GM12878 (cell line): ENCODE measurements at regions not wholly inside any gene's neighbourhood (a gene's known extent, or its start where the extent isn't known, plus 50 kb on each side); places are given as distances from the start of the nearest gene placed in this dataset.

Experiments used
- ATAC-seq: fragments of 200-7000 bp; cut with Tn5 transposase; 3 replicates; pipeline ENCODE4 v1.9.1; 2020; ENCODE audit warnings: mild to moderate bottlenecking, moderate library complexity
- BruUV-seq: library from RNA; stranded (reverse); fragments of 400-500 nt; replicated peaks from 2 replicates; lab custom pipeline; 2021; lab: Mats Ljungman, UMichigan
- CTCF ChIA-PET: fragments of 300-600 bp; sonication (Branson Sonifier 250); formaldehyde crosslinking; extraction: SDS; loops from one replicate; lab custom pipeline; 2021; ENCODE audit warnings: inconsistent platforms; lab: Yijun Ruan, JAX
- POLR2A ChIA-PET: fragments of 350-600 bp; formaldehyde crosslinking; extraction: SDS; loops from one replicate; lab custom pipeline; 2021; ENCODE audit warnings: inconsistent platforms; lab: Charles Lee
- RAD21 ChIA-PET: fragments of 300-600 bp; sonication (Branson Sonifier 250); formaldehyde crosslinking; loops from one replicate; lab custom pipeline; 2023; ENCODE audit warnings: antibody characterized with exemption; ENCODE audit not compliant: unreplicated experiment; lab: Charles Lee
- SMC1A ChIA-PET: fragments of 300-600 bp; sonication (Branson Sonifier 250); formaldehyde crosslinking; loops from one replicate; lab custom pipeline; 2023; ENCODE audit not compliant: unreplicated experiment, uncharacterized antibody; lab: Charles Lee
- DNase-seq: peaks from one replicate; pipeline ENCODE4 v3.0.0-alpha.2; 2011; ENCODE audit warnings: low read depth, low spot score
- FAIRE-seq: peaks from 3 replicates; lab custom pipeline; 2011; peaks lifted over from hg19 to GRCh38; lab: Jason Lieb, UNC
- H2AFZ ChIP-seq: 2 replicates; pipeline ENCODE4 v1.6.0; 2011; ENCODE audit warnings: low read depth, low read length, control low read depth; ENCODE audit not compliant: control insufficient read depth
- H3K27ac ChIP-seq: 2 replicates; pipeline ENCODE4 v1.5.1; 2011; ENCODE audit warnings: control low read depth; ENCODE audit not compliant: control insufficient read depth, insufficient read depth
- H3K27me3 ChIP-seq, 2 experiments: replicated peaks in 1 of 2; 2 replicates each; pipeline versions ENCODE4 v1.6.0 to v1.6.1; 2011; ENCODE audit warnings: low read length in 1 of 2; ENCODE audit not compliant: control insufficient read depth in 2 of 2, insufficient read depth in 2 of 2
- H3K36me3 ChIP-seq, 2 experiments: 2 replicates each; pipeline ENCODE4 v1.5.1; 2011; ENCODE audit warnings: low read length in 1 of 2; ENCODE audit not compliant: control insufficient read depth in 2 of 2, insufficient read depth in 2 of 2
- H3K4me1 ChIP-seq: 2 replicates; pipeline ENCODE4 v1.6.1; 2011; ENCODE audit warnings: mild to moderate bottlenecking, low read length, moderate library complexity, mixed read lengths; ENCODE audit not compliant: control insufficient read depth, insufficient read depth
- H3K4me2 ChIP-seq: 2 replicates; pipeline ENCODE4 v1.6.0; 2011; ENCODE audit warnings: control low read depth; ENCODE audit not compliant: control insufficient read depth, insufficient read depth
- H3K4me3 ChIP-seq: fragments of 200-600 bp; sonication (generic); 2 replicates; pipeline ENCODE4 v1.5.1; 2016
- H3K79me2 ChIP-seq: 2 replicates; pipeline ENCODE4 v1.6.0; 2011; ENCODE audit warnings: low read length; ENCODE audit not compliant: control insufficient read depth, insufficient read depth
- H3K9ac ChIP-seq: 2 replicates; pipeline ENCODE4 v1.8.0; 2011; ENCODE audit warnings: low read length, control low read depth, mixed read lengths; ENCODE audit not compliant: control insufficient read depth, insufficient read depth
- H3K9me3 ChIP-seq: replicated peaks from 3 replicates; pipeline ENCODE4 v1.5.1; 2011; ENCODE audit warnings: mild to moderate bottlenecking, low read length; ENCODE audit not compliant: control insufficient read depth, insufficient read depth
- H4K20me1 ChIP-seq: 2 replicates; pipeline ENCODE4 v1.6.0; 2011; ENCODE audit not compliant: control insufficient read depth, insufficient read depth
- CREM ChIP-seq: IDR thresholded peaks from 2 replicates; pipeline ENCODE4 v1.6.1; 2014; ENCODE audit warnings: antibody characterized with exemption, low read depth
- CTCF ChIP-seq, 3 experiments: IDR thresholded peaks in 2 of 3; conservative IDR thresholded peaks in 1 of 3; 2 replicates each; pipeline ENCODE4 v1.5.1; 2011; ENCODE audit warnings: low read depth in 3 of 3, low read length in 3 of 3, mild to moderate bottlenecking in 3 of 3, control low read depth in 2 of 3, moderate library complexity in 2 of 3, inconsistent platforms in 1 of 3, mixed read lengths in 1 of 3; ENCODE audit not compliant: control insufficient read depth in 2 of 3, insufficient read depth in 1 of 3; ENCODE audit errors: extremely low read depth in 1 of 3
- FOXM1 ChIP-seq: IDR thresholded peaks from 2 replicates; pipeline ENCODE4 v1.6.1; 2012; ENCODE audit warnings: low read depth, mild to moderate bottlenecking, inconsistent platforms, low read length, moderate library complexity
- GABPA ChIP-seq: IDR thresholded peaks from 2 replicates; pipeline ENCODE4 v1.6.1; 2014; ENCODE audit warnings: antibody characterized with exemption, low read depth, mild to moderate bottlenecking, inconsistent platforms
- HDGF ChIP-seq: fragments of 450-650 bp; IDR thresholded peaks from 2 replicates; pipeline ENCODE4 v1.6.1; 2016; ENCODE audit warnings: antibody characterized with exemption
- IRF4 ChIP-seq: IDR thresholded peaks from 2 replicates; pipeline ENCODE4 v1.6.1; 2011; ENCODE audit warnings: low read depth, low read length
- KAT2A ChIP-seq: conservative IDR thresholded peaks from 2 replicates; pipeline ENCODE4 v1.6.1; 2011; ENCODE audit warnings: low read depth, low read length; ENCODE audit not compliant: control insufficient read depth
- MTA2 ChIP-seq: fragments of 450-650 bp; IDR thresholded peaks from 2 replicates; pipeline ENCODE4 v1.6.1; 2016; ENCODE audit warnings: low read depth, mild to moderate bottlenecking, moderate library complexity
- PBX3 ChIP-seq: IDR thresholded peaks from 2 replicates; pipeline ENCODE4 v1.6.1; 2011; ENCODE audit warnings: mild to moderate bottlenecking, low read depth, low read length, moderate library complexity; ENCODE audit not compliant: insufficient replicate concordance
- RAD21 ChIP-seq: IDR thresholded peaks from 2 replicates; pipeline ENCODE4 v1.6.1; 2011; ENCODE audit warnings: mild to moderate bottlenecking, low read depth, low read length, moderate library complexity; ENCODE audit not compliant: insufficient read depth
- RBBP5 ChIP-seq: fragments of 200-600 bp; sonication (generic); conservative IDR thresholded peaks from 2 replicates; pipeline ENCODE4 v1.6.1; 2016
- SIX5 ChIP-seq: IDR thresholded peaks from 2 replicates; pipeline ENCODE4 v1.6.1; 2011; ENCODE audit warnings: mild to moderate bottlenecking, low read depth, low read length, moderate library complexity; ENCODE audit not compliant: severe bottlenecking
- WGBS: methylation state at CpG from one replicate; pipeline ENCODE4 v1.1.6; 2016; ENCODE audit warnings: low lambda C conversion rate; ENCODE audit not compliant: insufficient replicate concordance, insufficient coverage; ENCODE audit errors: missing lambda C conversion rate; 5-methylcytosine and 5-hydroxymethylcytosine counted together
- in situ Hi-C: fragments of 300-500 bp; cut with MboI; formaldehyde crosslinking; loops from 9 replicates; pipeline ENCODE4 v1.14.3; 2018; ENCODE audit warnings: mixed read lengths
- intact Hi-C: fragments of 100-400 bp; cut with micrococcal nuclease; formaldehyde crosslinking; loops from one replicate; pipeline ENCODE4 v1.14.2; 2022; ENCODE audit not compliant: unreplicated experiment
- TF ChIP-seq, protein P1 (sequence below): IDR thresholded peaks from 2 replicates; pipeline ENCODE4 v1.6.1; 2012; ENCODE audit warnings: low read depth, low read length, improper control_type of control experiment

- ATAC-seq: no peak
- no peak for DNase-seq
- no peak for FAIRE-seq
Observed at GRCh38 chr20:24150406-24150805, 161.8 kb upstream of the GGTLC1 start.

DNA sequence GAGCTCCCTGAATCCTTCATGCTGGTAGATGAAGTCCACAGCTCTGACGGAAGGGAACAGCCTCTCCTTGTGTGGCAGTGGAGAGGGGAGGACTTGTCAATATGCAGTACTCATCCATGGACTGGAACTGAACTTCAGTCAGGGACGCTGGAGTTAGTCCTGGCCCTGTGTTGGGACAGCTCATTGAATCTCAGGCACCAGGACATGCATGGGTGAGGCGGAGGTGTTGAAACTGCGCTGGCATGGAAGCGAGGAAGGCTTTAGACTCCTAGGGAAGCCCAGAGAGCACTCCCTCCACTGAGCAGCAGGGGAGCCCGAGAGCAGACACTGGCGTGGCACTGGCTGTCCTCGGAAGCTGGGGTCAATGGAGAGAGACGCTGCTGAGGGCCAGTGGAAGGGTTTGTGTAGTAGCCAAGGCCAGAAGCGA is 161.3 kb upstream of the GGTLC1 start:
- ChIA-PET RAD21 (no interaction called here), POLR2A (no interaction called here), CTCF (no interaction called here)
- ATAC-seq (peak; percentile 87), FAIRE-seq (no peak), DNase-seq (no peak)
- in situ Hi-C loops (no loop called here), intact Hi-C loops (no loop called here)
- Histone ChIP-seq H3K4me2 (no peak overlapping the region), H3K36me3 (no peaks in the 10 kb centered on the region), H3K9me3 (no peaks in the 10 kb centered on the region), H3K4me3 (no peak overlapping the region), H3K79me2 (no peaks in the 10 kb centered on the region), H3K27ac (no peak overlapping the region), H3K4me1 (no peaks in the 10 kb centered on the region; the same call in 1 of the 2 replicates), H2AFZ (no peak overlapping the region)
- 29% methylated on average over 10 of the region's 10 CpGs for WGBS
- TF ChIP-seq GABPA (no peak), PBX3 (no peak), KAT2A (no peak), CTCF (IDR thresholded peaks at IDR 0.05 in 2 of 3, conservative IDR thresholded peaks at IDR 0.05 in 1 of 3; ENCODE audit: control insufficient read depth in 2 of 3, extremely low read depth in 1 of 3, insufficient read depth in 1 of 3, low read depth in 3 of 3, low read length in 3 of 3) (peak; percentile 33 to 59 (median 38); a peak in 5 of 6 replicates), IRF4 (no peak)
- TF ChIP-seq, all 136 proteins: peak for 1
- SMC1A ChIA-PET: interaction anchor here (0.7 kb wide), 1 partner anchor 19 kb away, joined by 3 read pairs; no protein-coding TSS in a partner anchor
- Histone ChIP-seq H3K9ac (no peak overlapping the region), H3K27me3 (no peaks in the 10 kb centered on the region), H4K20me1 (no peaks in the 10 kb centered on the region)
- BruUV-seq: no TSS peak

More at GRCh38 chr20:24150406-24150805, 161.8 kb upstream of the GGTLC1 start:
- no TSS peak for BruUV-seq
- Histone ChIP-seq H2AFZ (no peak overlapping the region), H3K79me2 (no peaks in the 10 kb centered on the region), H3K9me3 (no peaks in the 10 kb centered on the region), H3K27me3 (no peaks in the 10 kb centered on the region), H3K36me3 (no peaks in the 10 kb centered on the region), H3K4me1 (no peaks in the 10 kb centered on the region; the same call in 1 of the 2 replicates), H3K4me3 (no peak overlapping the region), H4K20me1 (no peaks in the 10 kb centered on the region), H3K9ac (no peak overlapping the region), H3K27ac (no peak overlapping the region), H3K4me2 (no peak overlapping the region)
- CTCF ChIA-PET: no interaction called here
- 45% methylated on average over 7 of the region's 7 CpGs for WGBS
- in situ Hi-C loops (no loop called here), intact Hi-C loops (no loop called here)
- TF ChIP-seq CREM: no peak
- no peak for TF ChIP-seq HDGF
- TF ChIP-seq, protein P1, sequence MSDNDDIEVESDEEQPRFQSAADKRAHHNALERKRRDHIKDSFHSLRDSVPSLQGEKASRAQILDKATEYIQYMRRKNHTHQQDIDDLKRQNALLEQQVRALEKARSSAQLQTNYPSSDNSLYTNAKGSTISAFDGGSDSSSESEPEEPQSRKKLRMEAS: no peak
- TF ChIP-seq FOXM1: no peak
- no peak for TF ChIP-seq RBBP5
- TF ChIP-seq RAD21: no peak
- TF ChIP-seq MTA2: no peak
- TF ChIP-seq SIX5: no peak
- SMC1A ChIA-PET: no interaction called here
- RAD21 ChIA-PET: no interaction called here
- POLR2A ChIA-PET: no interaction called here
